CD4-positive, alpha-beta memory T cell (primary cell): ENCODE measurements at regions not wholly inside any gene's neighbourhood (a gene's known extent, or its start where the extent isn't known, plus 50 kb on each side); places are given as distances from the start of the nearest gene placed in this dataset.

Experiments
- CTCF ChIA-PET: fragments of 350-600 bp; sonication (Branson Sonifier 250); formaldehyde crosslinking; loops from one replicate; lab custom pipeline; 2021; ENCODE audit warnings: inconsistent platforms; ENCODE audit not compliant: partially characterized antibody; lab: Charles Lee
- POLR2A ChIA-PET: fragments of 350-600 bp; sonication (Branson Sonifier 250); formaldehyde crosslinking; loops from one replicate; lab custom pipeline; 2021; ENCODE audit not compliant: partially characterized antibody; lab: Charles Lee
- DNase-seq, 5 donors: peaks; one replicate each; pipeline versions ENCODE4 v3.0.0 to v3.0.0-alpha.2; 2020 to 2022; ENCODE audit warnings: mixed read lengths in 1 of 5
- H3K27ac ChIP-seq: one replicate; pipeline ENCODE4 v1.7.0; 2013; ENCODE audit warnings: low read depth, low read length
- H3K27me3 ChIP-seq: 2 replicates; pipeline ENCODE4 v1.7.0; 2013; ENCODE audit warnings: mild to moderate bottlenecking, low read length, moderate library complexity; ENCODE audit not compliant: insufficient read depth
- H3K36me3 ChIP-seq: 2 replicates; pipeline ENCODE4 v1.7.0; 2013; ENCODE audit warnings: mild to moderate bottlenecking, low read length, moderate library complexity; ENCODE audit not compliant: insufficient read depth
- H3K4me1 ChIP-seq: 2 replicates; pipeline ENCODE4 v1.7.0; 2013; ENCODE audit warnings: mild to moderate bottlenecking, low read length, moderate library complexity; ENCODE audit not compliant: insufficient read depth
- H3K4me3 ChIP-seq, 2 donors: one replicate each; pipeline ENCODE4 v1.7.0; 2013; ENCODE audit warnings: low read length in 2 of 2, mild to moderate bottlenecking in 1 of 2
- H3K9me3 ChIP-seq, 2 donors: one replicate each; pipeline ENCODE4 v1.7.0; 2013; ENCODE audit warnings: low read length in 2 of 2, control low read depth in 1 of 2; ENCODE audit not compliant: control insufficient read depth in 1 of 2
- H3K27ac Mint-ChIP-seq, 7 donors: one replicate each; pipeline ENCODE4 v1.8.0; 2020 to 2021; ENCODE audit warnings: mixed read lengths in 7 of 7, mild to moderate bottlenecking in 6 of 7, inconsistent platforms in 3 of 7, moderate library complexity in 3 of 7
- H3K27me3 Mint-ChIP-seq, 2 donors: one replicate each; pipeline ENCODE4 v1.8.0; 2020 to 2021; ENCODE audit warnings: mixed read lengths in 2 of 2
- H3K36me3 Mint-ChIP-seq, 2 donors: one replicate each; pipeline ENCODE4 v1.8.0; 2020 to 2021; ENCODE audit warnings: mixed read lengths in 2 of 2, inconsistent platforms in 1 of 2, mild to moderate bottlenecking in 1 of 2
- H3K4me1 Mint-ChIP-seq, 4 donors: one replicate each; pipeline ENCODE4 v1.8.0; 2020 to 2021; ENCODE audit warnings: mixed read lengths in 4 of 4, mild to moderate bottlenecking in 1 of 4
- H3K4me3 Mint-ChIP-seq, 8 donors: one replicate each; pipeline ENCODE4 v1.8.0; 2020 to 2021; ENCODE audit warnings: mixed read lengths in 8 of 8, mild to moderate bottlenecking in 7 of 8, moderate library complexity in 6 of 8, inconsistent platforms in 3 of 8
- H3K9me3 Mint-ChIP-seq, 8 donors: one replicate each; pipeline ENCODE4 v1.8.0; 2020 to 2021; ENCODE audit warnings: mixed read lengths in 8 of 8, mild to moderate bottlenecking in 5 of 8, inconsistent platforms in 3 of 8, moderate library complexity in 1 of 8
- intact Hi-C: fragments of 100-400 bp; cut with micrococcal nuclease; formaldehyde crosslinking; loops from one replicate; pipeline ENCODE4 v1.15.1; 2023

DNA sequence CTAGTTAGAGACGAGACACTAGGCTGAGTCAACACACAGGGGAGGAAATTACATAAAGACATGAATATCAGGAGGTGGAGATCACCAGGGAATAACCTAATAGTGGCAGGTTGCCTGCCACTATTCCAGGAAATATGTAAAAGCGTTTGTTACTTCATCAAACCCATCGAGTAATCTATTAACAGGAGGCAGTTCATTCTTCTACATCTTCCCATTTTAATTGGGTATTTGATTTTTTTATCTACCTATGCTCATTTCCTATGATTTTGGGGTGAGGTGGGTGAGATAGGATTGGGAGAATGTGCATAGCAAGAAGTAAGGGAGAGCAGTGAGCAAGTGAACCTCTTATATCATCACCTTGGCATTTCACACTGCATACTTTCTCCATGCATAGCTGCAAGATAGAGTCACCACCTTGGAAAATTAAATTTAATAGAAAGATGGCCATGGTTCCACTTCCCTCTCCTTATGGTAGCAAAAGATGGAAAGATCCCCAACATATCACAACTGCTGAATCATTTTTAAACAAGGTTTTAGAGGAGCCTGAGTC, 312.2 kb downstream of the TMEM114 start:
- no peaks in the 10 kb centered on the region for H3K9me3 ChIP-seq
- POLR2A ChIA-PET = no interaction called here
- no peaks in the 10 kb centered on the region for H3K4me1 Mint-ChIP-seq
- DNase-seq = no peak
- H3K27ac Mint-ChIP-seq = no peak overlapping the region
- no peaks in the 10 kb centered on the region for H3K27me3 Mint-ChIP-seq
- no peaks in the 10 kb centered on the region for H3K4me1 ChIP-seq
- H3K36me3 ChIP-seq = no peaks in the 10 kb centered on the region
- peaks cover 0 to 24% (median 5%) of the 10 kb centered on the region in 8 donors for H3K9me3 Mint-ChIP-seq
- CTCF ChIA-PET = no interaction called here
- intact Hi-C loops = no loop called here
- no peak overlapping the region for H3K27ac ChIP-seq
- no peak overlapping the region for H3K4me3 Mint-ChIP-seq
- H3K27me3 ChIP-seq = no peaks in the 10 kb centered on the region
- H3K4me3 ChIP-seq = no peak overlapping the region
- no peaks in the 10 kb centered on the region for H3K36me3 Mint-ChIP-seq

DNA sequence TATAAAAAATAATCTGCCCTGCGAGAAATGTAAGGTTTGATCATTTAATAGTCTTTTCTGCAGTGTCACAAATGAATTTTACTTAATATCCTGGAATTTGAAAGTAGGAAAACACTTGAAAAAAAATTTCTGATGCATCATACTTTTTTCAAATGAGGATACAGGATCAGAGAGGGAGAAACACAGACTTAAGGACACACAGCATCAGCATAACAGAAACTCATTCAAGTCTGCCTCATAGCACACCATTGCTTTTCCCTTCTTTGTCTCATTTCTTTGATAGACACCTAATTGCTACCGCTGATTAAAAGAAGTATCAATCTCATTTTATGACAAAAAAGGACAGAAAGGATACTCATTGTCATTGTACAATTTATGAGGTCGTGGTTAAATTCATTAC, 319.0 kb downstream of the TMEM114 start:
- no peaks in the 10 kb centered on the region for H3K27me3 Mint-ChIP-seq
- no peak overlapping the region for H3K27ac Mint-ChIP-seq
- no peak overlapping the region for H3K4me3 Mint-ChIP-seq
- CTCF ChIA-PET = no interaction called here
- Histone ChIP-seq H3K4me3 (no peak overlapping the region), H3K27ac (no peak overlapping the region), H3K4me1 (no peaks in the 10 kb centered on the region), H3K9me3 (no peaks in the 10 kb centered on the region), H3K36me3 (no peaks in the 10 kb centered on the region), H3K27me3 (no peaks in the 10 kb centered on the region)
- DNase-seq = no peak
- H3K9me3 Mint-ChIP-seq = peaks cover under 1 to 13% (median 7%) of the 10 kb centered on the region in 8 donors
- H3K36me3 Mint-ChIP-seq = no peaks in the 10 kb centered on the region
- POLR2A ChIA-PET = no interaction called here
- H3K4me1 Mint-ChIP-seq = no peaks in the 10 kb centered on the region
- intact Hi-C loops = no loop called here

DNA sequence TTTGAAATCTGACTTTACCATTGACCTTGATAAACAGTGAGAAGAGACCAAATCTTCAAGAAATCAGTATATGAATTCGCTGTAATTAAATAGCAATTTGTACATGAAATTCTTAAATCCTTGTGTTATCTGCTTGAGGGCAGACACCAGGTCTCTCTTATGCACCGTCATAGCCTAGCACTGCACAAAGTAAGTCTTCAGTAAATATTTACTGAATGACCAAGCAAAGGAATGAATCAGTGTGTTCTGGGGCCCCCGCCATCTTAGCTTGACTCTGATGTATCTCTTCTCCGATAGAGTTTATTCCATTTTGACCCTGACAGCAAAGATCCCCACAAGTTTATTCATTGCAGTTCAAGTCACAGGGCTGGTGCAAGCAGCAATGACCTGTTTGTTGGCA, 328.0 kb downstream of the TMEM114 start:
- no peaks in the 10 kb centered on the region for H3K9me3 ChIP-seq
- CTCF ChIA-PET = no interaction called here
- H3K27ac Mint-ChIP-seq = no peak overlapping the region
- no peak overlapping the region for H3K4me3 Mint-ChIP-seq
- no peaks in the 10 kb centered on the region for H3K36me3 Mint-ChIP-seq
- POLR2A ChIA-PET = no interaction called here
- DNase-seq = no peak
- peaks cover 3 to 20% (median 8%) of the 10 kb centered on the region in 8 donors for H3K9me3 Mint-ChIP-seq
- H3K4me1 ChIP-seq = no peaks in the 10 kb centered on the region
- no peak overlapping the region for H3K4me3 ChIP-seq
- no peaks in the 10 kb centered on the region for H3K27me3 ChIP-seq
- H3K27ac ChIP-seq = no peak overlapping the region
- H3K4me1 Mint-ChIP-seq = no peaks in the 10 kb centered on the region
- intact Hi-C loops = no loop called here
- H3K36me3 ChIP-seq = no peaks in the 10 kb centered on the region
- no peaks in the 10 kb centered on the region for H3K27me3 Mint-ChIP-seq

GRCh38 chr16:8260140-8260539, 330.2 kb downstream of the TMEM114 start:
- ChIA-PET POLR2A (no interaction called here), CTCF (no interaction called here)
- Histone ChIP-seq H3K4me1 (no peaks in the 10 kb centered on the region), H3K9me3 (no peaks in the 10 kb centered on the region), H3K36me3 (no peaks in the 10 kb centered on the region), H3K27me3 (no peaks in the 10 kb centered on the region), H3K4me3 (no peak overlapping the region), H3K27ac (no peak overlapping the region)
- no peaks in the 10 kb centered on the region for H3K36me3 Mint-ChIP-seq
- H3K4me1 Mint-ChIP-seq = no peaks in the 10 kb centered on the region
- H3K27me3 Mint-ChIP-seq = no peaks in the 10 kb centered on the region
- H3K27ac Mint-ChIP-seq = no peak overlapping the region
- intact Hi-C loops = no loop called here
- DNase-seq = no peak
- peaks cover 0 to 20% (median 8%) of the 10 kb centered on the region in 8 donors for H3K9me3 Mint-ChIP-seq
- no peak overlapping the region for H3K4me3 Mint-ChIP-seq

GRCh38 chr16:8258523-8258922, 331.8 kb downstream of the TMEM114 start:
- no peak overlapping the region for H3K4me3 Mint-ChIP-seq
- H3K4me3 ChIP-seq = no peak overlapping the region
- peaks cover 0 to 20% (median 6%) of the 10 kb centered on the region in 8 donors for H3K9me3 Mint-ChIP-seq
- H3K27me3 ChIP-seq = no peaks in the 10 kb centered on the region
- no peaks in the 10 kb centered on the region for H3K36me3 ChIP-seq
- no peaks in the 10 kb centered on the region for H3K36me3 Mint-ChIP-seq
- DNase-seq = no peak
- H3K4me1 ChIP-seq = no peaks in the 10 kb centered on the region
- no peak overlapping the region for H3K27ac ChIP-seq
- POLR2A ChIA-PET = no interaction called here
- CTCF ChIA-PET = no interaction called here
- intact Hi-C loops = no loop called here
- no peaks in the 10 kb centered on the region for H3K27me3 Mint-ChIP-seq
- no peak overlapping the region for H3K27ac Mint-ChIP-seq
- H3K9me3 ChIP-seq = no peaks in the 10 kb centered on the region
- H3K4me1 Mint-ChIP-seq = no peaks in the 10 kb centered on the region

GRCh38 chr16:8257561-8257960, 332.8 kb downstream of the TMEM114 start:
- no peaks in the 10 kb centered on the region for H3K27me3 Mint-ChIP-seq

GRCh38 chr16:8254405-8254804, 335.9 kb downstream of the TMEM114 start:
- H3K36me3 Mint-ChIP-seq = no peaks in the 10 kb centered on the region
- intact Hi-C loops = no loop called here
- ChIA-PET CTCF (no interaction called here), POLR2A (no interaction called here)
- H3K27me3 ChIP-seq = no peaks in the 10 kb centered on the region
- no peaks in the 10 kb centered on the region for H3K4me1 ChIP-seq
- peaks cover 0 to 20% (median 6%) of the 10 kb centered on the region in 8 donors for H3K9me3 Mint-ChIP-seq
- H3K4me3 ChIP-seq = no peak overlapping the region
- H3K9me3 ChIP-seq = no peaks in the 10 kb centered on the region
- no peaks in the 10 kb centered on the region for H3K4me1 Mint-ChIP-seq
- H3K27ac Mint-ChIP-seq = no peak overlapping the region
- no peaks in the 10 kb centered on the region for H3K36me3 ChIP-seq
- H3K27me3 Mint-ChIP-seq = no peaks in the 10 kb centered on the region
- H3K27ac ChIP-seq = no peak overlapping the region
- H3K4me3 Mint-ChIP-seq = no peak overlapping the region
- DNase-seq = no peak

More at GRCh38 chr16:8257561-8257960, 332.8 kb downstream of the TMEM114 start:
- Mint-ChIP-seq H3K4me3 (no peak overlapping the region), H3K9me3 (peaks cover 0 to 20% (median 6%) of the 10 kb centered on the region in 8 donors), H3K27ac (no peak overlapping the region), H3K4me1 (no peaks in the 10 kb centered on the region), H3K36me3 (no peaks in the 10 kb centered on the region)
- H3K36me3 ChIP-seq = no peaks in the 10 kb centered on the region
- H3K4me3 ChIP-seq = no peak overlapping the region
- H3K27ac ChIP-seq = no peak overlapping the region
- H3K9me3 ChIP-seq = no peaks in the 10 kb centered on the region
- POLR2A ChIA-PET = no interaction called here
- intact Hi-C loops = no loop called here
- CTCF ChIA-PET = no interaction called here
- no peak for DNase-seq
- no peaks in the 10 kb centered on the region for H3K27me3 ChIP-seq
- no peaks in the 10 kb centered on the region for H3K4me1 ChIP-seq

DNA sequence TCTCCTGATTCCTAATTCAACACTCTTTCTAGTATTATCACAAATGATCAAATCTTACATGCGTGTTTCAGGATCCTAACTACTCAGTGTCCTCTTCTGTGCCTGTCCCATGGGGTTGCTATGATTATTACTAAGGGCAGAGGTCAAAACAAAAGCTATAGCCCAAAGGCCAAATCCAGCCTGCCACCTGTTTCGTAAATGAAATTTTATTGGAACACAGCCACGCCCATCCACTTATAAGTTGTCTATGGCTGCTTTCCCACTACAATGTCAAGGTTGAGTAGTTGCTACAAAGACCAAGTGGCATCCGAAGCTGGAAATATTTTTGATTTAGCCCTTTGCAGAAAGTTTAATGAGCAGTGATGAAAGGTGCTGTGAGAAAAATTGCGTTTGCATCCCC, 336.6 kb downstream of the TMEM114 start:
- intact Hi-C loops = no loop called here

More for the DNA sequence above, 336.6 kb downstream of the TMEM114 start:
- Histone ChIP-seq H3K9me3 (no peaks in the 10 kb centered on the region), H3K27ac (no peak overlapping the region), H3K27me3 (no peaks in the 10 kb centered on the region), H3K4me1 (no peaks in the 10 kb centered on the region), H3K4me3 (no peak overlapping the region), H3K36me3 (no peaks in the 10 kb centered on the region)
- ChIA-PET CTCF (no interaction called here), POLR2A (no interaction called here)
- H3K4me3 Mint-ChIP-seq = no peak overlapping the region
- no peaks in the 10 kb centered on the region for H3K4me1 Mint-ChIP-seq
- peaks cover 0 to 14% (median 3%) of the 10 kb centered on the region in 8 donors for H3K9me3 Mint-ChIP-seq
- no peaks in the 10 kb centered on the region for H3K36me3 Mint-ChIP-seq
- DNase-seq = no peak
- H3K27ac Mint-ChIP-seq = no peak overlapping the region
- H3K27me3 Mint-ChIP-seq = no peaks in the 10 kb centered on the region
